ENCODE measurements at regions not wholly inside any gene's neighbourhood (a gene's known extent, or its start where the extent isn't known, plus 50 kb on each side); places are given as distances from the start of the nearest gene placed in this dataset.

- H3K27ac ChIP-seq (ENCODE audit: low read depth, low read length) = no peak overlapping the region
- H3F3A ChIP-seq (ENCODE audit: insufficient read depth) = no peaks in the 10 kb centered on the region
- H3K9me2 ChIP-seq (replicated peaks; ENCODE audit: insufficient read depth, low read length) = no peaks in the 10 kb centered on the region
- no peaks in the 10 kb centered on the region for H3K9me3 ChIP-seq (ENCODE audit: insufficient read depth, low read length)
- TF ChIP-seq, protein P1, sequence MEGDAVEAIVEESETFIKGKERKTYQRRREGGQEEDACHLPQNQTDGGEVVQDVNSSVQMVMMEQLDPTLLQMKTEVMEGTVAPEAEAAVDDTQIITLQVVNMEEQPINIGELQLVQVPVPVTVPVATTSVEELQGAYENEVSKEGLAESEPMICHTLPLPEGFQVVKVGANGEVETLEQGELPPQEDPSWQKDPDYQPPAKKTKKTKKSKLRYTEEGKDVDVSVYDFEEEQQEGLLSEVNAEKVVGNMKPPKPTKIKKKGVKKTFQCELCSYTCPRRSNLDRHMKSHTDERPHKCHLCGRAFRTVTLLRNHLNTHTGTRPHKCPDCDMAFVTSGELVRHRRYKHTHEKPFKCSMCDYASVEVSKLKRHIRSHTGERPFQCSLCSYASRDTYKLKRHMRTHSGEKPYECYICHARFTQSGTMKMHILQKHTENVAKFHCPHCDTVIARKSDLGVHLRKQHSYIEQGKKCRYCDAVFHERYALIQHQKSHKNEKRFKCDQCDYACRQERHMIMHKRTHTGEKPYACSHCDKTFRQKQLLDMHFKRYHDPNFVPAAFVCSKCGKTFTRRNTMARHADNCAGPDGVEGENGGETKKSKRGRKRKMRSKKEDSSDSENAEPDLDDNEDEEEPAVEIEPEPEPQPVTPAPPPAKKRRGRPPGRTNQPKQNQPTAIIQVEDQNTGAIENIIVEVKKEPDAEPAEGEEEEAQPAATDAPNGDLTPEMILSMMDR (IDR thresholded peaks at IDR 0.05; ENCODE audit: insufficient read depth, low read length, poor library complexity, severe bottlenecking) = no peak
- no peak for TF ChIP-seq EZH2phosphoT487 (conservative IDR thresholded peaks at IDR 0.05; ENCODE audit: low read length)
- H3K4me3 ChIP-seq (ENCODE audit: insufficient read depth, low read length, poor library complexity, severe bottlenecking) = no peak overlapping the region
- H2AFZ ChIP-seq (ENCODE audit: low read depth, low read length, severe bottlenecking) = no peak overlapping the region
- no peaks in the 10 kb centered on the region for H3K36me3 ChIP-seq (ENCODE audit: low read length)
- H3K9ac ChIP-seq (ENCODE audit: low read length) = no peak overlapping the region
- no peak overlapping the region for H3K4me2 ChIP-seq (ENCODE audit: low read depth, low read length, poor library complexity, severe bottlenecking)
- H3K79me2 ChIP-seq (ENCODE audit: insufficient read depth, low read length) = no peaks in the 10 kb centered on the region
- H3K27me3 ChIP-seq (ENCODE audit: low read length) = no peaks in the 10 kb centered on the region
- no peaks in the 10 kb centered on the region for H4K20me1 ChIP-seq (ENCODE audit: low read depth, low read length)
These were observed 221.4 kb downstream of the GADD45G start for GRCh38 chr9:89826186-89826585.

DNA sequence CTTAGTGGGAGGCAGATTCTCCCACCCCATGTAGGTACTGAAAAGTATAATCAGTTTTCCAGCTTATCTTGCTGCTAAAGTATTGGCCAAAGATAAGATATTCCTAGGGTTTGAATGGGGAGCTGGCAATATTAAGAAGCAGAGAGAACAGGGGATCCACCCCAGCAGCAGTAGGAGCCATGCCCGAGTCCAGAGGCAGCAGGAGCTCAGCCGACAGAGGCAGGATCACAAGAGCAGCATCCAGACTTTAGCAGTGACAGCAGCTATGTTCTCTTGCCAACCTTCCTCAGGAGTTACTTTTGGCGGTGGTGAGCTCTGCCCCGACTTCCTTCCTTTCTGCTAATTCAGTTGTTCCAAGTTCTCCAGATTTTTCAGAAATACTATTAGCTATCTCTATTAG, 224.5 kb downstream of the GADD45G start:
- Histone ChIP-seq H3K9me2 (replicated peaks; ENCODE audit: insufficient read depth, low read length) (no peaks in the 10 kb centered on the region), H3K9me3 (ENCODE audit: insufficient read depth, low read length) (no peaks in the 10 kb centered on the region), H3K4me3 (ENCODE audit: insufficient read depth, low read length, poor library complexity, severe bottlenecking) (no peak overlapping the region), H3F3A (ENCODE audit: insufficient read depth) (no peaks in the 10 kb centered on the region), H4K20me1 (ENCODE audit: low read depth, low read length) (no peaks in the 10 kb centered on the region), H3K79me2 (ENCODE audit: insufficient read depth, low read length) (no peaks in the 10 kb centered on the region), H3K9ac (ENCODE audit: low read length) (no peak overlapping the region), H2AFZ (ENCODE audit: low read depth, low read length, severe bottlenecking) (no peak overlapping the region), H3K4me2 (ENCODE audit: low read depth, low read length, poor library complexity, severe bottlenecking) (no peak overlapping the region), H3K27ac (ENCODE audit: low read depth, low read length) (no peak overlapping the region), H3K27me3 (ENCODE audit: low read length) (no peaks in the 10 kb centered on the region), H3K36me3 (ENCODE audit: low read length) (no peaks in the 10 kb centered on the region)
- TF ChIP-seq, protein P1 (IDR thresholded peaks at IDR 0.05; ENCODE audit: insufficient read depth, low read length, poor library complexity, severe bottlenecking) = no peak
- TF ChIP-seq EZH2phosphoT487 (conservative IDR thresholded peaks at IDR 0.05; ENCODE audit: low read length) = no peak

GRCh38 chr9:89835666-89836065, 230.9 kb downstream of the GADD45G start:
- H3K27me3 ChIP-seq (ENCODE audit: low read length) = no peaks in the 10 kb centered on the region
- H4K20me1 ChIP-seq (ENCODE audit: low read depth, low read length) = no peaks in the 10 kb centered on the region
- H3F3A ChIP-seq (ENCODE audit: insufficient read depth) = no peaks in the 10 kb centered on the region
- no peaks in the 10 kb centered on the region for H3K9me2 ChIP-seq (replicated peaks; ENCODE audit: insufficient read depth, low read length)
- TF ChIP-seq EZH2phosphoT487 (conservative IDR thresholded peaks at IDR 0.05; ENCODE audit: low read length) = no peak
- TF ChIP-seq, protein P1 (IDR thresholded peaks at IDR 0.05; ENCODE audit: insufficient read depth, low read length, poor library complexity, severe bottlenecking) = no peak
- H3K79me2 ChIP-seq (ENCODE audit: insufficient read depth, low read length) = no peaks in the 10 kb centered on the region
- no peaks in the 10 kb centered on the region for H3K36me3 ChIP-seq (ENCODE audit: low read length)
- H3K9me3 ChIP-seq (ENCODE audit: insufficient read depth, low read length) = no peaks in the 10 kb centered on the region
- no peak overlapping the region for H3K4me2 ChIP-seq (ENCODE audit: low read depth, low read length, poor library complexity, severe bottlenecking)
- no peak overlapping the region for H2AFZ ChIP-seq (ENCODE audit: low read depth, low read length, severe bottlenecking)
- no peak overlapping the region for H3K9ac ChIP-seq (ENCODE audit: low read length)
- H3K4me3 ChIP-seq (ENCODE audit: insufficient read depth, low read length, poor library complexity, severe bottlenecking) = no peak overlapping the region
- H3K27ac ChIP-seq (ENCODE audit: low read depth, low read length) = no peak overlapping the region

Data from SU-DHL-6 (cell line).